ENCODE measurements at regions not wholly inside any gene's neighbourhood (a gene's known extent, or its start where the extent isn't known, plus 50 kb on each side); places are given as distances from the start of the nearest gene placed in this dataset.

GRCh38 chr13:71374471-71375049, 492.4 kb downstream of the DACH1 start:
- TF ChIP-seq POLR2AphosphoS5 (IDR thresholded peaks at IDR 0.05; ENCODE audit: insufficient read depth in 1 of 2, low read depth in 1 of 2) (no peak), CTCF (IDR thresholded peaks at IDR 0.05) (no peak), POLR2A (IDR thresholded peaks at IDR 0.05) (no peak)
